IMR-90 (cell line): ENCODE measurements at regions not wholly inside any gene's neighbourhood (a gene's known extent, or its start where the extent isn't known, plus 50 kb on each side); places are given as distances from the start of the nearest gene placed in this dataset.

ENCODE experiments used
- ATAC-seq: fragments of 200-7000 bp; cut with Tn5 transposase; 2 replicates; pipeline ENCODE4 v1.9.1; 2020; ENCODE audit warnings: low read depth, mild to moderate bottlenecking, moderate library complexity
- BruUV-seq: library from RNA; stranded (reverse); fragments of 400-500 nt; replicated peaks from 2 replicates; lab custom pipeline; 2021; lab: Mats Ljungman, UMichigan
- CTCF ChIA-PET: fragments of 300-600 bp; formaldehyde crosslinking; extraction: SDS; loops from one replicate; lab custom pipeline; 2021; ENCODE audit warnings: antibody characterized with exemption; lab: Yijun Ruan, JAX
- POLR2A ChIA-PET: fragments of 300-600 bp; sonication (Branson Sonifier 250); formaldehyde crosslinking; loops from one replicate; lab custom pipeline; 2022; ENCODE audit warnings: antibody characterized with exemption; ENCODE audit not compliant: unreplicated experiment; lab: Charles Lee
- DNase-seq: peaks from one replicate; pipeline ENCODE4 v3.0.0; 2013
- H2AFZ ChIP-seq: replicated peaks from 2 replicates; pipeline ENCODE3; 2013; ENCODE audit warnings: low read length, mild to moderate bottlenecking; ENCODE audit not compliant: poor library complexity
- H2AK5ac ChIP-seq: 2 replicates; pipeline ENCODE4 v1.6.1; 2013; ENCODE audit warnings: low read depth, low read length, inconsistent platforms
- H2AK9ac ChIP-seq: replicated peaks from 2 replicates; pipeline ENCODE3; 2013; ENCODE audit warnings: mild to moderate bottlenecking, low read depth, low read length, moderate library complexity; ENCODE audit not compliant: poor library complexity
- H2BK120ac ChIP-seq: 2 replicates; pipeline ENCODE4 v1.6.1; 2013; ENCODE audit warnings: low read depth, low read length, inconsistent platforms
- H2BK15ac ChIP-seq: 3 replicates; pipeline ENCODE4 v1.6.1; 2013; ENCODE audit warnings: low read depth, low read length, inconsistent platforms
- H2BK20ac ChIP-seq: 2 replicates; pipeline ENCODE4 v1.6.1; 2013; ENCODE audit warnings: low read depth, mild to moderate bottlenecking, inconsistent platforms, low read length, moderate library complexity
- H2BK5ac ChIP-seq: 2 replicates; pipeline ENCODE4 v1.6.1; 2013; ENCODE audit warnings: mild to moderate bottlenecking, low read depth, low read length, inconsistent platforms; ENCODE audit not compliant: poor library complexity, severe bottlenecking
- H3K14ac ChIP-seq: replicated peaks from 2 replicates; pipeline ENCODE4 v1.6.1; 2013; ENCODE audit warnings: low read depth, low read length, inconsistent platforms
- H3K18ac ChIP-seq: 2 replicates; pipeline ENCODE4 v1.6.1; 2013; ENCODE audit warnings: low read depth, low read length, control low read depth
- H3K23ac ChIP-seq: 2 replicates; pipeline ENCODE4 v1.6.1; 2013; ENCODE audit warnings: low read depth, low read length, inconsistent platforms
- H3K27ac ChIP-seq: 2 replicates; pipeline ENCODE4 v1.5.1; 2013; ENCODE audit warnings: mild to moderate bottlenecking, control low read depth, low read length; ENCODE audit not compliant: insufficient read depth
- H3K27me3 ChIP-seq: 2 replicates; pipeline ENCODE4 v1.6.1; 2013; ENCODE audit warnings: low read length; ENCODE audit not compliant: control insufficient read depth, insufficient read depth
- H3K36me3 ChIP-seq: 2 replicates; pipeline ENCODE4 v1.6.1; 2013; ENCODE audit warnings: low read length, mixed read lengths; ENCODE audit not compliant: control insufficient read depth, insufficient read depth
- H3K4ac ChIP-seq: 2 replicates; pipeline ENCODE4 v1.6.1; 2013; ENCODE audit warnings: low read depth, low read length, inconsistent platforms
- H3K4me1 ChIP-seq: 2 replicates; pipeline ENCODE4 v1.6.1; 2013; ENCODE audit warnings: low read length, mixed read lengths; ENCODE audit not compliant: control insufficient read depth, insufficient read depth
- H3K4me2 ChIP-seq: 2 replicates; pipeline ENCODE4 v1.6.1; 2013; ENCODE audit warnings: low read depth, mild to moderate bottlenecking, control low read depth, low read length, moderate library complexity
- H3K4me3 ChIP-seq: 2 replicates; pipeline ENCODE4 v1.5.1; 2013; ENCODE audit warnings: low read depth, mild to moderate bottlenecking, control low read depth, low read length, moderate library complexity; ENCODE audit not compliant: insufficient read depth
- H3K56ac ChIP-seq: 2 replicates; pipeline ENCODE4 v1.6.1; 2013; ENCODE audit warnings: low read length, inconsistent platforms; ENCODE audit not compliant: insufficient read depth; ENCODE audit errors: extremely low read depth
- H3K79me1 ChIP-seq, 2 experiments: 2 replicates each; pipeline ENCODE4 v1.6.1; 2013; ENCODE audit warnings: low read length in 2 of 2, inconsistent platforms in 1 of 2, low read depth in 1 of 2
- H3K9ac ChIP-seq: 2 replicates; pipeline ENCODE4 v1.6.1; 2013; ENCODE audit warnings: low read depth, low read length, control low read depth
- H3K9me1 ChIP-seq: 2 replicates; pipeline ENCODE4 v1.6.1; 2013; ENCODE audit warnings: low read length, inconsistent platforms; ENCODE audit not compliant: insufficient read depth
- H3K9me3 ChIP-seq: 2 replicates; pipeline ENCODE4 v1.6.1; 2013; ENCODE audit warnings: low read length; ENCODE audit not compliant: control insufficient read depth, insufficient read depth
- H4K20me1 ChIP-seq: 2 replicates; pipeline ENCODE4 v1.6.1; 2013; ENCODE audit warnings: low read length, inconsistent platforms; ENCODE audit not compliant: insufficient read depth
- H4K5ac ChIP-seq: 2 replicates; pipeline ENCODE4 v1.6.1; 2013; ENCODE audit warnings: mild to moderate bottlenecking, low read depth, low read length, control low read depth
- H4K8ac ChIP-seq, 2 experiments: 2 replicates each; pipeline ENCODE4 v1.6.1; 2013; ENCODE audit warnings: low read depth in 2 of 2, low read length in 2 of 2, control low read depth in 1 of 2, inconsistent platforms in 1 of 2
- H4K91ac ChIP-seq: 2 replicates; pipeline ENCODE4 v1.6.1; 2013; ENCODE audit warnings: low read depth, low read length, inconsistent platforms; ENCODE audit not compliant: insufficient read depth
- CHD1 ChIP-seq: IDR thresholded peaks from 2 replicates; pipeline ENCODE4 v1.6.1; 2012; ENCODE audit warnings: low read depth, low read length, improper control_type of control experiment
- FOS ChIP-seq: fragments of 150-350 bp; IDR thresholded peaks from 2 replicates; pipeline ENCODE4 v1.6.1; 2016; ENCODE audit warnings: low read depth, low read length
- MAFK ChIP-seq: IDR thresholded peaks from 2 replicates; pipeline ENCODE4 v1.6.1; 2012; ENCODE audit warnings: low read depth, low read length, improper control_type of control experiment
- MAZ ChIP-seq: IDR thresholded peaks from 2 replicates; pipeline ENCODE4 v1.6.1; 2012; ENCODE audit warnings: low read depth, mild to moderate bottlenecking, low read length, improper control_type of control experiment, moderate library complexity, borderline replicate concordance
- NFE2L2 ChIP-seq: fragments of 150-350 bp; IDR thresholded peaks from 2 replicates; pipeline ENCODE4 v1.6.1; 2016; ENCODE audit warnings: low read depth, mild to moderate bottlenecking, low read length
- POLR2A ChIP-seq: IDR thresholded peaks from 2 replicates; pipeline ENCODE4 v1.6.1; 2012; ENCODE audit warnings: mild to moderate bottlenecking, low read depth, low read length
- RAD21 ChIP-seq: IDR thresholded peaks from 2 replicates; pipeline ENCODE4 v1.6.1; 2012; ENCODE audit warnings: low read length, improper control_type of control experiment
- USF2 ChIP-seq: fragments of 150-350 bp; IDR thresholded peaks from 2 replicates; pipeline ENCODE4 v1.6.1; 2017; ENCODE audit warnings: mild to moderate bottlenecking, antibody characterized with exemption, low read length, low read depth
- WGBS, 2 experiments: methylation state at CpG; one replicate each; pipeline versions ENCODE4 v1.1.5 to v1.1.7; 2013; ENCODE audit warnings: missing lambda C conversion rate in 2 of 2; ENCODE audit not compliant: insufficient read length in 1 of 2; ENCODE audit errors: extremely low coverage in 2 of 2; 5-methylcytosine and 5-hydroxymethylcytosine counted together
- dilution Hi-C: fragments of 300-500 bp; cut with HindIII; formaldehyde crosslinking; loops from one replicate; pipeline ENCODE4 v1.14.3; 2018; ENCODE audit warnings: low sequenced_read_pairs; ENCODE audit not compliant: unreplicated experiment
- in situ Hi-C: fragments of 300-500 bp; cut with MboI; formaldehyde crosslinking; loops from 3 replicates; pipeline ENCODE4 v1.14.3; 2019; ENCODE audit warnings: low sequenced_read_pairs, inconsistent platforms, mixed read lengths
- intact Hi-C: fragments of 100-400 bp; cut with micrococcal nuclease; formaldehyde crosslinking; loops from 2 replicates; pipeline ENCODE4 v1.10.0; 2022
- TF ChIP-seq, protein P1 (sequence below): conservative IDR thresholded peaks from 2 replicates; pipeline ENCODE4 v1.5.1; 2012; ENCODE audit warnings: mild to moderate bottlenecking, low read depth, low read length, improper control_type of control experiment

DNA sequence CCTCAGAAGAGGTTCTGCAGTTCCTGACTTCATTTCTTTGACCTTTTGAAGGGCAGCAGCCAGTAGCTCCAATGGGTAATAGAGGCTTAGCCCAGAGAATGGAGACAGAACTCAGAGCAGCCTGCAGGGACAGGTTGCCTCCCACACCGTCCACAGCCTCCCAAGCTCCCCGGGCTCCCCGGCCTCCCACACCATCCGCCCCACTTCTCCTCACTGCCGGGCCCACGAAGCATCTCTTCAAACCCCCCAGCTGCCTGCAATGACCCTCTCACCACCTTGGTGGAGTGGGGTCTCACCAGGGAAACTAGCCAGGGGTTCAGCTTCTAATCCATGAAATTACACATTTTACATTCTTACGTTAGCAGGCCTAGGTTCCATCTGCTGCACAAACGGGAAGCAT lies 652.0 kb upstream of the SALL3 start:
- no peak overlapping the region for H3K56ac ChIP-seq
- no peak for TF ChIP-seq MAZ
- TF ChIP-seq USF2, result no peak
- TF ChIP-seq CHD1, result no peak
- TF ChIP-seq, protein P1, sequence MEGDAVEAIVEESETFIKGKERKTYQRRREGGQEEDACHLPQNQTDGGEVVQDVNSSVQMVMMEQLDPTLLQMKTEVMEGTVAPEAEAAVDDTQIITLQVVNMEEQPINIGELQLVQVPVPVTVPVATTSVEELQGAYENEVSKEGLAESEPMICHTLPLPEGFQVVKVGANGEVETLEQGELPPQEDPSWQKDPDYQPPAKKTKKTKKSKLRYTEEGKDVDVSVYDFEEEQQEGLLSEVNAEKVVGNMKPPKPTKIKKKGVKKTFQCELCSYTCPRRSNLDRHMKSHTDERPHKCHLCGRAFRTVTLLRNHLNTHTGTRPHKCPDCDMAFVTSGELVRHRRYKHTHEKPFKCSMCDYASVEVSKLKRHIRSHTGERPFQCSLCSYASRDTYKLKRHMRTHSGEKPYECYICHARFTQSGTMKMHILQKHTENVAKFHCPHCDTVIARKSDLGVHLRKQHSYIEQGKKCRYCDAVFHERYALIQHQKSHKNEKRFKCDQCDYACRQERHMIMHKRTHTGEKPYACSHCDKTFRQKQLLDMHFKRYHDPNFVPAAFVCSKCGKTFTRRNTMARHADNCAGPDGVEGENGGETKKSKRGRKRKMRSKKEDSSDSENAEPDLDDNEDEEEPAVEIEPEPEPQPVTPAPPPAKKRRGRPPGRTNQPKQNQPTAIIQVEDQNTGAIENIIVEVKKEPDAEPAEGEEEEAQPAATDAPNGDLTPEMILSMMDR, result no peak
- no peak for TF ChIP-seq POLR2A
- no peak for TF ChIP-seq RAD21
- no peak for TF ChIP-seq MAFK
- TF ChIP-seq NFE2L2, result no peak
- TF ChIP-seq FOS, result no peak
- H3K4me1 ChIP-seq, result no peaks in the 10 kb centered on the region
- ChIA-PET CTCF (no interaction called here), POLR2A (no interaction called here)
- no peak for DNase-seq
- no peak for ATAC-seq
- peaks cover 34% of the 10 kb centered on the region for H3K9me3 ChIP-seq
- H4K5ac ChIP-seq, result no peak overlapping the region
- no peaks in the 10 kb centered on the region for H3K9me1 ChIP-seq
- H2AFZ ChIP-seq, result no peak overlapping the region
- no peak overlapping the region for H4K8ac ChIP-seq
- no peak overlapping the region for H2AK9ac ChIP-seq
- no peaks in the 10 kb centered on the region for H3K36me3 ChIP-seq
- no peak overlapping the region for H3K27ac ChIP-seq
- H3K9ac ChIP-seq, result no peak overlapping the region
- no peaks in the 10 kb centered on the region for H3K27me3 ChIP-seq
- no peak overlapping the region for H3K4me3 ChIP-seq
- WGBS, 2 experiments, result 80% methylated on average over 1 of the region's 8 CpGs; no CpG with 5 or more reads in 1 of the 2 experiments
- H2AK5ac ChIP-seq, result no peak overlapping the region
- no peak overlapping the region for H4K91ac ChIP-seq
- intact Hi-C loops (no loop called here), dilution Hi-C loops (no loop called here), in situ Hi-C loops (no loop called here)
- no peaks in the 10 kb centered on the region for H3K79me1 ChIP-seq
- H2BK5ac ChIP-seq, result no peak overlapping the region
- H2BK15ac ChIP-seq, result no peak overlapping the region
- no peak overlapping the region for H3K4me2 ChIP-seq
- no peak overlapping the region for H3K4ac ChIP-seq
- no peak overlapping the region for H3K18ac ChIP-seq
- no TSS peak for BruUV-seq
- no peaks in the 10 kb centered on the region for H4K20me1 ChIP-seq
- H2BK120ac ChIP-seq, result no peak overlapping the region
- H2BK20ac ChIP-seq, result no peak overlapping the region
- H3K14ac ChIP-seq, result no peak overlapping the region
- no peak overlapping the region for H3K23ac ChIP-seq
